HG03103 (cell line): ENCODE measurements at regions not wholly inside any gene's neighbourhood (a gene's known extent, or its start where the extent isn't known, plus 50 kb on each side); places are given as distances from the start of the nearest gene placed in this dataset.
"Not testable (repeated sequence)": the region's sequence is repeated elsewhere in the genome, so short reads cannot be mapped to it uniquely, and the experiment has no call there.

Experiments
- ATAC-seq: cut with Tn5 transposase; IDR thresholded peaks from one replicate; pipeline ENCODE4 v1.9.1; 2021; ENCODE audit warnings: low read depth; ENCODE audit not compliant: unreplicated experiment

DNA sequence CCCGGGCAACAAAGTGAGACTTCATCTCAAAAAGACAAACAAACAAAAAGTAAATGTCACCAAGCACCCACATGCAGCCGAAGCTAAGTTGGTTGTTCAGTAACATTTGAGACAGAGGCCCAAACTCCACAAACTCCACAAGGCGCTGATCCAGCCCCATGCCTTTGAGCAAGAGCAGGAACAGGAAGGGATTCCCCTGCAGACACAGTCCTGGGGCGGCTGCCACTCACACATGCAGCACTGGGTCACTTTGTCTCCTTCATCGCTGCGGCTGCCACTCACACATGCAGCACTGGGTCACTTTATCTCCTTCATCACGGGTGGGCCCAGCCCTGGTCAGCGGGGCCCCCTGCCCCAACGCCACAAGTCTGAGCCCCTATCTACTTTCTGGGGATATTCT is 246.9 kb upstream of the RREB1 start:
- no peak for ATAC-seq

DNA sequence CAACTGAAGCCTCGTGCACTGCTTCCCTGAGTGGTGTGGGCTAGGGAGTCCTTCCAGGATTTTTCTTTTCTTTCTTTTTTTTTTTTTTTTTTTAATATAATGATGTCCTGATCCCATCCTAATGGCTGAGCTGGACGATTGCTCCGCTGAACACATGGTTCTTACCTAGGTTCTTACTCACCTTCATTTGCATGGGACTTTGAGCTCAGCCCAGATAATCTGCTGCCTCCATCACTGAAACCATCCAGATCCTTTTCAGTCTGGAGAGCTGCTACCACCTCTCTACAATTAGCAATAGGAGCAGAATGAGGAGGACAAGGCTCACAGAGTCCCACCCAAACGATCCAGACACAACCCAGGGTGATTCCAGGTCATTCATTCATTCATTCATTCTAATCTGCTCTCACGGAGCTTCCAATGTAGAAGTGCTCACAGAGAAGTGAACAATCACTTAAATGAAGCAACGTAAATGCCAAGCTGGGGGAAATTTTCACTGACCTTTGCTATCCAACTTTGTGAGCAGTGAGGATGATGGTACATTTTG is 246.3 kb upstream of the RREB1 start:
- ATAC-seq, result no peak

DNA sequence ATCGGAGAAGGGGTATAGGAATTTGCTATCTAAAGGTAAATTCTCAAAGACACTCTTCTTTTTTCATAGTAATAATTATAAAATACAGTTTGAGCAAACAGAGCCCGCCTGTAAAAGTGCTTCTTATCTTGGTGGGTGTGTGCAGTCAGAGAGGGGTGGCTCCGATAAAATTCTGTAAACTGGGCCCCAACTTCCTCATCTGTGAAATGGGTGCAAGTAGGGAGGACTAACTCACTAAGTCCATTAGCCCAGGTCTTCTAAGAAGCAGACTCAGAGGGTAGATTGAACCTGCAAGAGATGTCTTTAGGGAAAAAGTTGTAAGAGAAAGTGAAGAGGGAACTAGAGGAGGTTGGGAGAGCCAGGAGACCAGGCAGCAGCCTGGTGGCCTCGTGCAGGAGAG is 245.8 kb upstream of the RREB1 start:
- ATAC-seq, result no peak

DNA sequence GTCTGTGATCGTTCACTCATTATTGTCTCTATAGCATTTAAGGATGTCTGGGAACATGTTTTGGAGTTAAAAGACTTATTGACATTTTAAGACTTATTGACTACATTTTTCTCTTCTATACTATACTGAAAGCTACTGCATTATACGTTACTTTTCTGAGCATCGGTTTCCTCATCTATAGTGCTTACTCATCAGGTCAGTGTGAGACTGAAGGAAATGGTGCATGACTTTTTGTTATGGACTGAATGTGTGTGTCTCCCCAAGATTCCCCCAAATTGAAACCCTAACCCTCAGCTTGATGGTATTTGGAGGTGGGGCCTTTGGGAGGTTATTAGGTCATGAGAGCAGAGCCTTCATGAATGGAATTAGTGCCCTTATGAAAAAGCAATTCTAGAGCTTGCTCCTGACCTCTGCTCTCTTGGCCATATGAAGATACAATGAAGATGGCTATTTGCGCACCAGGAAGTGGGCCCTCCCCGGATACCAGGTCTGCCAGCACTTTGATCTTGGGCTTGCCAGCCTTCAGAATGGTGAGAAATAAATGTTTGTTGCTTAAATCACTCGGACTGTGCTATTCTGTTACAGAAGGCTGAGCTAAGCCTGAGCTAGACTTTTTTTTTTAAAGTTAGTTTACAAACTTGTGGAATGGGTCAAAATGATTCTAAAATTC is 243.7 kb upstream of the RREB1 start:
- ATAC-seq, result no peak

DNA sequence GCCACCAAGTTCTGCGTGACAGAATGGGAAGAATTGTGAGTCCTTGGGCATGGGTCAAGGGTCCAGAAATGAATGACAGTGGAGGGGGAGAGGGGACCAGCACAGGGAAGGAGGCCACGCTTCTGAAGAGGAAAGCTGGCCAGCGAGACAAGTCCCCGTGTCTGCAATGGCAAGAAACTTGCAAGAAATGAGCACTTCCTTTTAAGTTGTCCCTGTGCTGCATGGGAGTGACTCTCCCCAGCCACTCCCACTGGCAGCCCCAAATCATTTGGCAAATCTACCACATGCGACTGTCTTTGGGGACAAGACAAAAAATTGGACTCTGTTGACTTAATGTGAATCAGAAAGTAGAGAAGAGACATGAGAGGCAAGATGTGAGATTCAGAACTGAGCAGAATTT is 242.2 kb upstream of the RREB1 start:
- no peak for ATAC-seq

DNA sequence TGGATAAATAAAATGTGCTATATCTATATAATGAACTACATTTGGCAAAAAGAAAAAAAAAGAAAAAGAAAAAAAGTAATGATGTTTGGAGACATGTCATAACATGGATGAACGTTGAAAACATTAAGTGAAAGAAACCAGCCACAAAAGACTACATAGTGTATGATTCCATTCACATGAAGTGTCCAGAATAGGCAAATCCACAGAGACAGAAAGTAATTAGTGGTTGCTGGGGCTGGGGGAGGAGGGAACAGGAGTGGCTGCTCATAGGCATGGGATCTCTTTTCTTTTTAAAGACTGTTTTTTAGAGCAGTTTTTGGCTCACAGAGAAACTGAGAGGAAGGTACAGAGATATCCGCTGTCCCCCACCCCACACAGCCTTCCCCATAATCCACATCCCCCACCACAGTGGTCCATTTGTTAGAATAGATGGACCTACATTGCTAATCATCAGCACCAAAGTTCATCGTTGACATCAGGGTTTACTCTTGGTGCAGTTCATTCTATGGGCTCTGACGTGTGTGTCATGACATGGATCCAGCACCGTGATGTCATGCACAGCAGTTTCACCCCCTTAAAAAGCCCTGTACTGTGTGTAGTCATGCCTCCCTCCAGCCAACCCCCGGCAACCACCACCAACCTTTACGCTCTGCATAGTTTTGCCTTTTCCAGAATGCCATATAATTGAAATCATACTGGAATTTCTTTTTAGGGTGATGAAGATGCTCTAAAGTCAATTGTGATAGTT is 240.9 kb upstream of the RREB1 start:
- ATAC-seq, result no peak

DNA sequence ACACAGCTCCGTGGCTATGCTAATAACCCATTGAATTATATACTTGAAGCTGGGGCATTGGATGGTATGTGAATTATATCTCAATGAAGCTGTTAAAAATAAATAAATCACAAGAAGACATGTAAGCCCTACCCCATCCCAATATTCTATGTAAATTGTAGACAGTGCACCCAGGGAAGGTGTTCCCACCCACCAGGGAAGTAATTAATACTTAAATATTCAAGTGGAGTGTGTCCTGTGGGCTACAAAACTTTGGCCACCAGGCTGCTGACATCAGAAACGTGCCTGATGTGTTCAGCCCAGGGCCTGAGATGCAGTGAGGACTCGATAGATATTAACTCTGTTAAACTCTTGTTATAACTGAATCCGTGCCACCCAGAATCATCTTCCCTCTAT is 240.4 kb upstream of the RREB1 start:
- ATAC-seq, result no peak

DNA sequence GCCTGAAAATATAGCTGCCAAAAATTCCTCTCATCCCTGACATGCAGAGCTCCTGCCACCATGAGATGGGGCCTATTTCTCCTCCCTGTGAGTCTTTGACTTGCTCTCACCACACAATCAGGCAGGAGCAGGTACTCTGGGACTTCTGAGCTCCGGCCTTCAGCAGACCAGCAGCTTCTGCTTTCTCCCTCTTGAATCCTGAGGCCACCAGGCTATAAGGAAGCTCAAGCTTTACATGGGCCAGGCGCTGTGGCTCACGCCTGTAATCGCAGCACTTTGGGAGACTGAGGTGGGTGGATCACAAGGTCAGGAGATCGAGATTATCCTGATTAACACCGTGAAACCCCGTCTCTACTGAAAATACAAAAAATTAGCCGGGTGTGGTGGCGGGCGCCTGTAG is 238.7 kb upstream of the RREB1 start:
- ATAC-seq, result no peak

DNA sequence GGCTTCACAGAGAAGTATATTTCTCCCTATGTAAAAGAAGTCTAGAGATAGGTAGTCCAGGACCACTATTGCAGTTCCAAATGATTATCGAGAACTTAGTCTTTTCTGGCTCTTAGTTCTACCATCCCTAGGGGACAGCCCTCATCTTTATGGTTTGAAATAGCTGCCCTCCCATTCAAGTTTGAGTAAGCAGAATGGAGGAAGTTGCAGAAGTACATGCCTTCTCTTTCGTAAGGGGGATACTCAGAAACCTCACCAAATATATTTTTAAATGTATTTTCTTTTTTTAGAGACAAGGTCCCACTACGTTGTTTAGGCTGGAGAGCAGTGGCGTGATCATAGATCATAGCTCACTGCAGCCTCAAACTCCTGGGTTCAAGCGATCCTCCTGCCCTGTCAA is 236.8 kb upstream of the RREB1 start:
- ATAC-seq, result no peak

DNA sequence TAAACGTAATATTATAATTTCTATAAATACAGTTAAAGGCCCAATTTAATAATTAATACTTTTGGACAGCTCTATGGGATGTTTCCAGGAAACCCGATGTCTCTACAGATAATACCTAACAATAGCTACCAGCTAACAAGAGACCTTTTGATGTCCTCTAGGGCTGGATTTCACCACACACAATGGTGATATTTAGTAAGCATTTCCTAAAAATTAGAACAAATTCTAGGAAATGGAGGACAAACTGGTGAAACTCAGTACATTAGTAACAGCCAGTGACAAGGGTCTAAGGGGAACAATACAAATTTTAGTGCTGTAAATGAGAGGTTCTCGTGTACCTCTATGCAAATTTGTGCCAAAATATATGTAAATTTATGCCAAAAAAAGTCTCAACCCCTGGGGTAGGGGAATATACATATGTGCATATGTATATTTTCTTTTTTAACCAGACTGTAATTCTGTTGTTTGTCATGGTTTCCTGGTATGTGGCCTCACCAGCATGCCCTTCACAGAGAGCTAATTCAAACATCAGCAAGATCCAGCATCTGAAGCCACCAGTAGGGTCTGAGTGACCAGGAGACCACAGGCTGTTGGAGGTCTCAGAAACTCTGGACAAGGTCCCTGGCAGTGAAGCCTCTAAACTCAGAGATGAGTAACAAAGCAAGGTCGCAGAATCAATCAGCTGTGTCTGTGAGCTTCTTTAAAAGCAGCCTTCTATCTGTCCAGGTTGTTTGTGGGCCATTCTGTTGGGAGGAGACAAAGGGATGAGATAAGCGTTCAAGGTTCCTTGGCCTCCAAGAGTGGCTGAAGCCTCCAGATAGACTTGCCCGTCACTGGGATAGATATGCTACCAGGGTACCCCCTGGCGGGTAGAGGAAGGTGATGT is 235.1 kb upstream of the RREB1 start:
- ATAC-seq, result no peak

DNA sequence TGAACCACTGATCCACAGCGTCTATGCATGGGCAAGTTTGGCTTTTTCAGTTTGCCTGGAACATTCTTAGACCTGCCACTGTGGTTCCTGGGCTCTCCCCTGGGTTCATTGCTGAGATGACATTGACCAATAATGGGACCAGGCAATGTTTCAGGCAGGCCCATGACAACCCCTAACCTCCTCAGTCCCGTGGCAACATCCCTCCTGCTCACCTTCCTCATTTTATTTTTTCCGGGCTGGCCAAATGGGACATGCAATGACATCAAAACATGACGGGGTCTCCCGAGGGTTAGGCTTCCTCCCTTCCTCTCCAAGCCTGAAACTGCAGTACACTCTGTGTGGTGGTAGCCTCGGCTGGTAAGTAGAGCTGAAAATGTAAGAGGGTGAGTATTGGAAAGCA is 234.0 kb upstream of the RREB1 start:
- ATAC-seq, result no peak

DNA sequence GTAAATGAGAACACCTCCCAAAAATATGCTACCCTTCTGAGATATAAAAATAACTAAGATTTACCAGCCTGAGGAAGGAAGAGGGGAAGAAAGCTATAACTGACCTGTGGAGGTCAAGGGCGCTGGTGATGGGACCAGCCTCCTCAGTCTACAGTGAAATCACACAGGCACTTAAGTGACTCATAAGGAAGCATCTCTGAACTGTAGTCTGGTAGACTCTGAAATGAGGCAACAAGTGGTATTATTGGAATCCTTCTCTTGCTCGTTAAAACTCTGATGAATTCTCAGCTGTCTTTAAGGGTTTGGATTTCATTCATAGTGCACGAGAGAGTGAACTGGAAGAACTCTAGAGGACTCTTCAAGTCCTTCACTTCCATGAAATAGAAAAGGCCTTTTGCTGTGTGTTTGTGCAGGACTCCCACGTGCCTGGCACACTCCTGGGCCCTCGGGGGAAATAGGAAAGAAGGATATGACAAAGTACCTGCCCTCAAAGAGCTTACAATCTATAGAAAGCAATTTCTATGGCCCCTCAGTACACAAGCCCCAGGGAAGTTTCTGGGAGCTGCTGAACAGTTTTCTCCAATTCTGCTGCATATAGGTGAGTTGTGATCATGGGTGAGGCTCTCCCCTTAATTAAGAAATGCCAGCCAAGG is 231.8 kb upstream of the RREB1 start:
- no peak for ATAC-seq

DNA sequence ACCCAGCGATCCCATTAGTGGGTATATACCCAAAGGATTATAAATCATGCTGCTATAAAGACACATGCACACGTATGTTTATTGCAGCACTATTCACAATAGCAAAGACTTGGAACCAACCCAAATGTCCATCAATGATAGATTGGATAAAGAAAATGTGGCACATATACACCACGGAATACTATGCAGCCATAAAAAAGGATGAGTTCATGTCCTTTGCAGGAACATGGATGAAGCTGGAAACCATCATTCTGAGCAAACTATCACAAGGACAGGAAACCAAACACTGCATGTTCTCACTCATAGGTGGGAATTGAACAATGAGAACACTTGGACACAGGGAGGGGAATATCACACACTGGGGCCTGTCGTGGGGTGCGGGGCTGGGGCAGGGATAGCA is 230.0 kb upstream of the RREB1 start:
- not testable (repeated sequence) for ATAC-seq

DNA sequence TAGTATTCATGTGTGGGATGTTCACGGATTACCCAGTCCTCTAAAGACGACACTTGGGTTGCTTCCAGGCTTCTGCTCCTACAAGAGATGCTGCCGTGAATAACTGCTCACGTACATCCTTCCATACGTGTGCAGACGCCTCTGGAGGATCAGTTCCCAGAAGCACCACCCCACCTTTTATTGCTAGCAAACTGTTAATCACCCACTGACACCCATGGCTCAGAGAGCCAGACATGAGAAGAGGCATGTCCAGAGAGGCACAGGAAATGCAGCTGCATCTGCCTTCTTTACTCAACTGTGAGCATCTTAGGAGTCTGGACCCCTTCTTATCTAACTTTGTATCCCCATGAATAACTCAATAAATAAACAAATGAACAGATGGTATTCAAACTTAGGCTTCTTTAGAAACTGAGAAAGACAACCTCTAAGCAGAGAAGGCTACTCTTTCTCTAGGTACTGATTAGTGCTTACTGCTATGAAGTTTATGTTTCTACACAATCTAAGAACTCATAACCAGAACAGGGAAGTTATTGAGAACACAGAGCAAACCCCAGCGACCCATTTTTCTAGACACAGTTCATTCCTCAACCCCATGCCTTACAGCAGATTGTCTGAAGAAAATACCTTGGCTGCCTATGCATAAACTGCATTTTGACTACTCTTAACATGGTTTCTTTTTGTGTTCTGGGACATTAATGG is 228.7 kb upstream of the RREB1 start:
- no peak for ATAC-seq

DNA sequence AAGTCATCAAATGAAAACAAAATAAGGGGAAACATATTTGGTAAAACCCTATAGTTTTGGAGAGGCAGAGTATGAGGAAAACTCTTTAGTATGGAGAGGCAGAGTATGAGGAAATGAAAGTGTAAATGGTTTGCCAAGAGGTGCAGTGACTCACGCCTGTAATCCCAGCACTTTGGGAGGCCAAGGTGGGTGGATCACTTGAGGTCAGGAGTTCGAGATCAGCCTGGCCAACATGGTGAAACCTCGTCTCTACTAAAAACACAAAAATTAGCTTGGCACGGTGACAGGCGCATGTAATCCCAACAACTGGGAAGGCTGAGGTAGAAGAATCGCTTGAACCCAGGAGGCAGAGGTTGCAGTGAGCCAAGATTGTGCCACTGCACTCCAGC is 228.2 kb upstream of the RREB1 start:
- not testable (repeated sequence) for ATAC-seq

DNA sequence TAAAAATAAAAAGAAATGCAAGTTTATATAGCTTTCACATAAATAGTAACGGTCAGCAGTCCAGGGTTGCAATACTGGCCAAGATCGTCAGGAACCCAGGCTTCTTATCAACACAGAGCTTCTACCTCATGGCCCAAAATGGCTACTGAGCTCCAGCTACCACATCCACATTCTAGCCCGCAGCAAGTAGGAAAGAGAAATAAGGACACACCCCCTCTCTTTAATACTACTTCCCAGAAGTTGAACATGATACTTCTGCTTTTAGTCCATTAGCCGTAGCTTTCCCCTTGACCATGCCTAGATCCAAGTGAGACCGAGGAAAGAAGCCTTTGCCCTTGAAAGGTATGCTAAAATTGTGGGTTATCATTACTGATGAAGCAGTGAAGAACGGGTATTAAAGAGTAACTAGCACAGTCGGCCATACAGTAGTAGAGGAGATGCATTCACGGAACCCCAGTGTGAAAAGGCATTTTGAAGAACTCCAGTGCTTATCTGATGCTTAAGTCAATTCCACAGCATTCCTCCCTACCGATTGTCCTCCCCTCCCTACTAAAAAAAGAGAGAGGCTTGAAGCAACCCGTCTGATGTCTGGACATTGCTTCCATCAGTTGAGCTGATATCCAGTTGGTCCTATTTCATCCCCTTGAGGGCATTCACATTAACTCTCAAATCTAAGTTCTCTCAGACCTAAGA is 226.9 kb upstream of the RREB1 start:
- ATAC-seq, result no peak

DNA sequence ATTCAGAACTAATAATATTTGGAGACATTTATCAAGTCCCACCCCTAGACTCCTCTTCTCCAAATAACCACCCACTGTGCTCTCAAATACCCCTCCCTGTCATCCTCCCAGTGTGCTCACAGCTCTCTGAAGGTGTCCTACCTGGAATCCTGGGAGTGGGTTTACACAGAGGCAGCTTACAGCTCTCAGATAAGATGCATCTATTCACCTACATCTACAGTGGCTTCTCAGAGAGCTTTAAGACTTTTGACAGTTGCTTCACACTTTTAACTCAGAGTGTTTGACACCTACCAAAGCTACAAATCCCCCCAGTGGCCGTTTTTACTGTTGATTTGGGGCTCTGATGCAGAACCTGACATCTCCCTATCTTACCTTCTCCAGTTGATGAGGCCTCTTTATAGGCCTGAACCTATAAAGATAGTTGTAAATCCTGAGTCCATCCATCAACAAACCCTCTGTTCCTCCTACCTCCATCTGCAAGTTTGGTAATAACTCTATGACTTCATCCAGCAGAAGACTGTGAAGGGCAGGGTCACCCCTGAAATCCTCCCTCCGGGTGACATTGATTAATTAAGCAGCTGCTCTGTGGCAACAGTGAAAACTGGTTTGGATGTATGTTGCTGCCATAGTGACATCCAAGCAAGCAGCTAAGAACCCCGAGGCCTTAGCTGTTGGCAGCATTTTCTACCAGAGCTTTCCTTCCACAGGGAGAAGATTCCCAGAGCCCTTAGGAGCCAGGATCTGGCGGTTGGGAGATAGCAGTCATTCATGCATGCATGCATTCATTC is 226.1 kb upstream of the RREB1 start:
- ATAC-seq, result no peak

DNA sequence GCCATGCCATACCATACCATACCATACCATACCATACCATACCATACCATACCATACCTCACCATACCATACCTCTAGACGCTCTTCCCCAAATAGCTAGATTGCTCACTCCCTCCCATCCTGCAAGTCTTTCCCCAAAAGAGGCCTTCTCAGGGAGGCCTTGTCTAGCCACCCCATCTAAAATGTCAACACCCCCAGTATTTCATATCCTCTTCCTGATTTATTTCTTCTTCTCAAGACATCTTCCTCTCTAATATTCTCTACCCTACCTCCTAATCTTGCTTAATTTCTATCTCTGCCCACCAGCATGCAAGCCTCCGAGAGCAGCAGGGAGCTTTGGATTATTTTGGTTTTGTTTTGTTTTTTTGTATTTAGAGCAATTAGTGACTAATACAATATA is 225.2 kb upstream of the RREB1 start:
- no peak for ATAC-seq

DNA sequence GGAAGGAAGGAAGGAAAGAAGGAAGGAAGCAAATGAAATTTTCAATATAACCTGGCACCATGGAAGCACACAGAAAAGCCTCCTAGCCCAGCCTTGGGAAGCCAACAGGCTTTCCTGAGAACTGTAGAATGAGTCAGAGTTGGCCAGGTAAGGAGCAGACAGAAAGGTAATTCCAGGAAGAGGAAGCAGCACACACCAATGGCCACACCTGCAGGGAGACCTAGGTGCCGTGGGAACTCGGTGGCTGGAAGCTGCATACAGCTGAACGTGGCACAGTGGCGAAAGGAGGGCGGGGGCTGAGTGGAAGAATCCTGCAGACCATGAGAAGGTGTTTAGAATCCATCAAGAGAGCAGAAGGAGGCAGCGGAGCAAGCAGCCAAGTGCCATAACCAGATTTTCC is 224.8 kb upstream of the RREB1 start:
- no peak for ATAC-seq
